GM18873 (cell line): ENCODE measurements at regions not wholly inside any gene's neighbourhood (a gene's known extent, or its start where the extent isn't known, plus 50 kb on each side); places are given as distances from the start of the nearest gene placed in this dataset.
"Not testable (repeated sequence)": the region's sequence is repeated elsewhere in the genome, so short reads cannot be mapped to it uniquely, and the experiment has no call there.

Experiments used
- ATAC-seq: cut with Tn5 transposase; IDR thresholded peaks from one replicate; pipeline ENCODE4 v1.9.1; 2021; ENCODE audit warnings: mild to moderate bottlenecking, moderate library complexity, moderate number of reproducible peaks; ENCODE audit not compliant: unreplicated experiment, low FRiP score

GRCh38 chr4:20003836-20004558 is 247.7 kb upstream of the SLIT2 start:
- ATAC-seq, result not testable (repeated sequence)

GRCh38 chr4:19999775-20000414 is 251.8 kb upstream of the SLIT2 start:
- ATAC-seq, result no peak

- no peak for ATAC-seq
Observed at GRCh38 chr4:19999276-19999675, 252.4 kb upstream of the SLIT2 start.

- no peak for ATAC-seq
Observed at GRCh38 chr4:19993242-19993641, 258.5 kb upstream of the SLIT2 start.

GRCh38 chr4:19992471-19993093 is 259.1 kb upstream of the SLIT2 start:
- ATAC-seq, result no peak

GRCh38 chr4:19987746-19988145 is 264.0 kb upstream of the SLIT2 start:
- no peak for ATAC-seq

GRCh38 chr4:19983072-19983471 is 268.6 kb upstream of the SLIT2 start:
- ATAC-seq, result no peak

GRCh38 chr4:19982556-19982955 is 269.1 kb upstream of the SLIT2 start:
- ATAC-seq, result no peak

GRCh38 chr4:19971829-19972228 is 279.9 kb upstream of the SLIT2 start:
- no peak for ATAC-seq

GRCh38 chr4:19969492-19969891 is 282.2 kb upstream of the SLIT2 start:
- ATAC-seq, result no peak

- ATAC-seq, result no peak
Observed at GRCh38 chr4:19961091-19961490, 290.6 kb upstream of the SLIT2 start.

- ATAC-seq, result no peak
Observed at GRCh38 chr4:19958848-19959247, 292.9 kb upstream of the SLIT2 start.

GRCh38 chr4:19947349-19947748 is 304.4 kb upstream of the SLIT2 start:
- no peak for ATAC-seq

GRCh38 chr4:19945979-19946380 is 305.7 kb upstream of the SLIT2 start:
- ATAC-seq, result no peak

- ATAC-seq, result no peak
Observed at GRCh38 chr4:19945501-19945900, 306.2 kb upstream of the SLIT2 start.

- ATAC-seq, result no peak
Observed at GRCh38 chr4:19944806-19945205, 306.9 kb upstream of the SLIT2 start.

- ATAC-seq, result no peak
Observed at GRCh38 chr4:19944251-19944650, 307.5 kb upstream of the SLIT2 start.

- ATAC-seq, result no peak
Observed at GRCh38 chr4:19941434-19941833, 310.3 kb upstream of the SLIT2 start.

GRCh38 chr4:19940861-19941260 is 310.8 kb upstream of the SLIT2 start:
- no peak for ATAC-seq

- ATAC-seq, result no peak
Observed at GRCh38 chr4:19936476-19936875, 315.2 kb upstream of the SLIT2 start.

- ATAC-seq, result no peak
Observed at GRCh38 chr4:19930742-19931141, 321.0 kb upstream of the SLIT2 start.

GRCh38 chr4:19927381-19927780 is 324.3 kb upstream of the SLIT2 start:
- ATAC-seq, result no peak
